ENCODE measurements at regions not wholly inside any gene's neighbourhood (a gene's known extent, or its start where the extent isn't known, plus 50 kb on each side); places are given as distances from the start of the nearest gene placed in this dataset.

DNA sequence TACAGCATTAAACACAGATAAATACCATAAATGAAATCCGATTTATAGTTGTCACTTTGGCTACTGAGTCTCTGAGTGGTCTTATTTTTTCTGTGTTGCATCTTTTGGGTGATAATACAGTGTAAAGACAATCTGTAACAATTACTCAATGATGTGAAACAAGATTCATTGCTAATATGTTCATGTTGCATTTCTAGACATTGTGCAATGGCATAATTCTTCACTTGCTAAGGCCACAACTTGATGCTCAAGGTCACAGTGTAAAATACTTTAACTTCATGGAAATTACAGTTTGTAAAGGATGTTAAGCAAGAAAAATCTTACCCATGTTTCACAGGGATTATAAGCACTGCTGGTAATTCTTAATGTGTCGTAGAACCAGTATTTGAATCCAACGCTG is 74.9 kb upstream of the SMLR1 start:
- no peak overlapping the region for H3K4me3 ChIP-seq
- TF ChIP-seq POLR2AphosphoS5 (IDR thresholded peaks at IDR 0.05) (no peak), EP300 (IDR thresholded peaks at IDR 0.05) (no peak), POLR2A (IDR thresholded peaks at IDR 0.05) (no peak)
- TF ChIP-seq, protein P1, sequence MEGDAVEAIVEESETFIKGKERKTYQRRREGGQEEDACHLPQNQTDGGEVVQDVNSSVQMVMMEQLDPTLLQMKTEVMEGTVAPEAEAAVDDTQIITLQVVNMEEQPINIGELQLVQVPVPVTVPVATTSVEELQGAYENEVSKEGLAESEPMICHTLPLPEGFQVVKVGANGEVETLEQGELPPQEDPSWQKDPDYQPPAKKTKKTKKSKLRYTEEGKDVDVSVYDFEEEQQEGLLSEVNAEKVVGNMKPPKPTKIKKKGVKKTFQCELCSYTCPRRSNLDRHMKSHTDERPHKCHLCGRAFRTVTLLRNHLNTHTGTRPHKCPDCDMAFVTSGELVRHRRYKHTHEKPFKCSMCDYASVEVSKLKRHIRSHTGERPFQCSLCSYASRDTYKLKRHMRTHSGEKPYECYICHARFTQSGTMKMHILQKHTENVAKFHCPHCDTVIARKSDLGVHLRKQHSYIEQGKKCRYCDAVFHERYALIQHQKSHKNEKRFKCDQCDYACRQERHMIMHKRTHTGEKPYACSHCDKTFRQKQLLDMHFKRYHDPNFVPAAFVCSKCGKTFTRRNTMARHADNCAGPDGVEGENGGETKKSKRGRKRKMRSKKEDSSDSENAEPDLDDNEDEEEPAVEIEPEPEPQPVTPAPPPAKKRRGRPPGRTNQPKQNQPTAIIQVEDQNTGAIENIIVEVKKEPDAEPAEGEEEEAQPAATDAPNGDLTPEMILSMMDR (IDR thresholded peaks at IDR 0.05) = no peak
- ATAC-seq = no peak
- H3K27ac ChIP-seq = no peak overlapping the region
- H3K9me3 ChIP-seq = peaks cover 0 to 14% (median 0%) of the 10 kb centered on the region in 3 donors
- 87 to 89% methylated on average over 3 of the region's 3 CpGs for WGBS, 2 donors (ENCODE audit: low coverage in 1 of 2)
- no peaks in the 10 kb centered on the region for H3K4me1 ChIP-seq
- no peaks in the 10 kb centered on the region for H3K27me3 ChIP-seq
- no peaks in the 10 kb centered on the region for H3K36me3 ChIP-seq

DNA sequence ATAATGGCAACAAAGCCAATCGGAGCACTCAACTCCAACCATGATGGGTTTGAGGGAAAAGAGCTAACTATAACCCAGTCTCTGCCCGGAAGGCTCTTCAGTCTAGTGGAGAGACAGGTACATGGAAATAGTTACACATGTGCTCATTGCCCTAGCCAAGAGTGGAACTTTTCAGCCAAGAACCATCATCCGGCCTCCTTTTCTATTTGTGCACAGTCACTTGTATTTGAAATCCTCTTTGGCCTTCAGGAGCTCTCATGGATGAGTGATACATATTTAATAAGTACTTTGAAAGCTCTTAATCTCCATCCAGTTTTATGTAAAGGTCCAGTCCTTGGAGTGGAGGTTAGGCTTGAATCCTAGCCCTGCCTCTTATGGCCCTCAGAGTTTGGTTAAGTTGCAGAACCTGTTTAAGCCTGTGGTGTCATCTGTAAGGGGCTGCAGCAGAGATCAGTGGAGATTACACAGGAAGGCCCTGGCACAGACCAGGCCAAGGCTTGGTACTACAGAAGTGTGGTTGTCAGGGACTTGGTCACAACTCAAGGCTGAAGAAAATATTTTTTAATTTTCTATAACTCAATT is 72.3 kb upstream of the SMLR1 start:
- TF ChIP-seq, protein P1 (IDR thresholded peaks at IDR 0.05) = no peak
- TF ChIP-seq EP300 (IDR thresholded peaks at IDR 0.05) (no peak), POLR2AphosphoS5 (IDR thresholded peaks at IDR 0.05) (no peak), POLR2A (IDR thresholded peaks at IDR 0.05) (no peak)
- no peak overlapping the region for H3K4me3 ChIP-seq
- 71 to 85% methylated on average over 3 of the region's 3 CpGs for WGBS, 2 donors (ENCODE audit: low coverage in 1 of 2)
- H3K27ac ChIP-seq = no peak overlapping the region
- no peaks in the 10 kb centered on the region for H3K36me3 ChIP-seq
- H3K27me3 ChIP-seq = no peaks in the 10 kb centered on the region
- peaks cover 0 to 3% (median 0%) of the 10 kb centered on the region in 3 donors for H3K9me3 ChIP-seq
- ATAC-seq = no peak
- H3K4me1 ChIP-seq = no peaks in the 10 kb centered on the region

GRCh38 chr6:130755368-130756034 is 71.7 kb upstream of the SMLR1 start:
- no peak for ATAC-seq
- Histone ChIP-seq H3K9me3 (no peaks in the 10 kb centered on the region), H3K4me1 (no peaks in the 10 kb centered on the region), H3K4me3 (no peak overlapping the region), H3K27ac (no peak overlapping the region), H3K27me3 (no peaks in the 10 kb centered on the region), H3K36me3 (no peaks in the 10 kb centered on the region)
- no peak for TF ChIP-seq POLR2AphosphoS5 (IDR thresholded peaks at IDR 0.05)
- TF ChIP-seq EP300 (IDR thresholded peaks at IDR 0.05) = no peak
- TF ChIP-seq, protein P1 (IDR thresholded peaks at IDR 0.05) = no peak
- TF ChIP-seq POLR2A (IDR thresholded peaks at IDR 0.05) = no peak
- WGBS, 2 donors (ENCODE audit: low coverage in 1 of 2) = 53 to 71% methylated on average over 4 to 5 of the region's 5 CpGs

DNA sequence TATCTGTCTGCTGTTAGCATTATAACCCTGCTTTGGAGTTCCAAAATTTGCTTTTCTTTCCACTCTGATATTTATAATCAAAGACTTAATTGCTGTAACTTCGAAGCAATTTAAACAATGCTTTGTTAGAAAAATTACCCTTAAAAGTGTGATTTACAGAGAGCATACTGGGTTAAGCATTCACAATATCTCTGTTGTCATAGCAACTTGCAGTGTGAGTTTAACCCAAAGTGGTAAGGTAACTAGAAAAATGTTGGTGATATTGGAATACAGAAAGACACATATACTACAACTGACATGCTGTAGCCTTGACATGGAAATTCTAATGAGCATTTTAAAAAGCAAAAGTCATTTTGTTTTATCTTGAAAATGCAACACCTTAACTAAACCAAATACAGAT is 70.4 kb upstream of the SMLR1 start:
- 27 to 42% methylated on average over 1 of the region's 1 CpG for WGBS, 2 donors (ENCODE audit: low coverage in 1 of 2)
- no peaks in the 10 kb centered on the region for H3K27me3 ChIP-seq
- no peak for TF ChIP-seq POLR2AphosphoS5 (IDR thresholded peaks at IDR 0.05)
- TF ChIP-seq EP300 (IDR thresholded peaks at IDR 0.05) = no peak
- TF ChIP-seq, protein P1 (IDR thresholded peaks at IDR 0.05) = no peak
- no peak for TF ChIP-seq POLR2A (IDR thresholded peaks at IDR 0.05)
- no peaks in the 10 kb centered on the region for H3K4me1 ChIP-seq
- no peak for ATAC-seq
- no peaks in the 10 kb centered on the region for H3K36me3 ChIP-seq
- H3K9me3 ChIP-seq = no peaks in the 10 kb centered on the region
- H3K4me3 ChIP-seq = no peak overlapping the region
- H3K27ac ChIP-seq = no peak overlapping the region

- Histone ChIP-seq H3K4me1 (no peaks in the 10 kb centered on the region), H3K9me3 (no peaks in the 10 kb centered on the region), H3K4me3 (no peak overlapping the region), H3K27ac (no peak overlapping the region), H3K27me3 (no peaks in the 10 kb centered on the region), H3K36me3 (no peaks in the 10 kb centered on the region)
- ATAC-seq = no peak
- WGBS, 2 donors (ENCODE audit: low coverage in 1 of 2) = 57 to 88% methylated on average over 1 to 3 of the region's 3 CpGs
- TF ChIP-seq POLR2AphosphoS5 (IDR thresholded peaks at IDR 0.05) (no peak), EP300 (IDR thresholded peaks at IDR 0.05) (no peak), POLR2A (IDR thresholded peaks at IDR 0.05) (no peak)
- TF ChIP-seq, protein P1 (IDR thresholded peaks at IDR 0.05) = no peak
These were observed 68.4 kb upstream of the SMLR1 start for GRCh38 chr6:130758813-130759212.

All from gastroesophageal sphincter (tissue), 4 donors.